ENCODE measurements at regions not wholly inside any gene's neighbourhood (a gene's known extent, or its start where the extent isn't known, plus 50 kb on each side); places are given as distances from the start of the nearest gene placed in this dataset.

DNA sequence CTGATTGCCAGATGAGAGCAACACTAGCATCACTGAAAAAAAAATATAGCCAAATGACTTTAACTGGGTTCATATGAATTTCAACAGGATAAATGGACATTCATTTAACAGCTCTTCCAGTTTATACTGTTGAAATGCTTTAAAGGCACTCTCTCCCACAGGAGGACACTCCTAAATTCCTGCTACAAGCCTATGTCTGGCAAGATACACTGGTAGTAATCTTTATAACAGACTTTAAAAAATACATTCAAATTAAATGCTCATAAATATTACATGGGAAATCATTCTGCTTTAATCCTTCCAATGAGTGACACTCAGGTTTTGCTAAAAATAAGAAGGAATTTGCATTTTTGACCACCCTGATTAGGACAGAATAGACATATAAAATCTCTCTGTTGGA lies 526.7 kb upstream of the ADAMTS5 start:
- TF ChIP-seq ELF4 (IDR thresholded peaks at IDR 0.05) (no peak), ZNF384 (IDR thresholded peaks at IDR 0.05) (no peak), CTBP1 (IDR thresholded peaks at IDR 0.05; ENCODE audit: borderline replicate concordance) (no peak), SUZ12 (IDR thresholded peaks at IDR 0.05) (no peak), FOXM1 (IDR thresholded peaks at IDR 0.05; ENCODE audit: borderline replicate concordance) (no peak), SP1 (IDR thresholded peaks at IDR 0.05) (no peak), FOXK2 (IDR thresholded peaks at IDR 0.05) (no peak), LEF1 (IDR thresholded peaks at IDR 0.05; ENCODE audit: borderline replicate concordance) (no peak), TARDBP (IDR thresholded peaks at IDR 0.05) (no peak), L3MBTL2 (conservative IDR thresholded peaks at IDR 0.05) (no peak)

Measured in HEK293T (cell line).